ENCODE measurements at regions not wholly inside any gene's neighbourhood (a gene's known extent, or its start where the extent isn't known, plus 50 kb on each side); places are given as distances from the start of the nearest gene placed in this dataset.

- TF ChIP-seq POLR2A (IDR thresholded peaks at IDR 0.05; ENCODE audit: low read length) (no peak), GATA1 (IDR thresholded peaks at IDR 0.05; ENCODE audit: low read depth, low read length) (no peak)
These were observed 1400.7 kb downstream of the CDH12 start for GRCh38 chr5:21452449-21452848.
